ENCODE measurements at regions not wholly inside any gene's neighbourhood (a gene's known extent, or its start where the extent isn't known, plus 50 kb on each side); places are given as distances from the start of the nearest gene placed in this dataset.
"Not testable (repeated sequence)": the region's sequence is repeated elsewhere in the genome, so short reads cannot be mapped to it uniquely, and the experiment has no call there.

- no peak for DNase-seq (ENCODE audit: low spot score)
- Mint-ChIP-seq H3K27ac (no peak overlapping the region), H3K4me3 (no peak overlapping the region), H3K4me1 (ENCODE audit: low read depth) (no peaks in the 10 kb centered on the region), H3K9me3 (no peaks in the 10 kb centered on the region), H3K27me3 (ENCODE audit: insufficient read depth) (no peaks in the 10 kb centered on the region), H3K36me3 (ENCODE audit: low read depth) (no peaks in the 10 kb centered on the region)
- intact Hi-C loops (cut with micrococcal nuclease), result no loop called here
Observed at GRCh38 chr4:138632856-138633579, 382.6 kb upstream of the NOCT start.

GRCh38 chr4:138630666-138631065, 384.9 kb upstream of the NOCT start:
- Mint-ChIP-seq H3K4me1 (ENCODE audit: low read depth) (no peaks in the 10 kb centered on the region), H3K9me3 (no peaks in the 10 kb centered on the region), H3K36me3 (ENCODE audit: low read depth) (no peaks in the 10 kb centered on the region), H3K27me3 (ENCODE audit: insufficient read depth) (no peaks in the 10 kb centered on the region), H3K27ac (no peak overlapping the region), H3K4me3 (no peak overlapping the region)
- intact Hi-C loops (cut with micrococcal nuclease), result no loop called here
- DNase-seq (ENCODE audit: low spot score), result no peak

- Mint-ChIP-seq H3K36me3 (ENCODE audit: low read depth) (no peaks in the 10 kb centered on the region), H3K4me3 (no peak overlapping the region), H3K9me3 (no peaks in the 10 kb centered on the region), H3K27ac (no peak overlapping the region), H3K4me1 (ENCODE audit: low read depth) (no peaks in the 10 kb centered on the region), H3K27me3 (ENCODE audit: insufficient read depth) (no peaks in the 10 kb centered on the region)
- intact Hi-C loops (cut with micrococcal nuclease), result no loop called here
- DNase-seq (ENCODE audit: low spot score), result no peak
Observed at GRCh38 chr4:138629669-138630068, 385.9 kb upstream of the NOCT start.

GRCh38 chr4:138627096-138627495, 384.9 kb upstream of the SLC7A11 start:
- Mint-ChIP-seq H3K27me3 (ENCODE audit: insufficient read depth) (no peaks in the 10 kb centered on the region), H3K27ac (no peak overlapping the region), H3K36me3 (ENCODE audit: low read depth) (no peaks in the 10 kb centered on the region), H3K9me3 (no peaks in the 10 kb centered on the region), H3K4me1 (ENCODE audit: low read depth) (no peaks in the 10 kb centered on the region), H3K4me3 (no peak overlapping the region)
- DNase-seq (ENCODE audit: low spot score), result no peak
- intact Hi-C loops (cut with micrococcal nuclease), result no loop called here

- H3K27me3 Mint-ChIP-seq (ENCODE audit: insufficient read depth); H3K36me3 Mint-ChIP-seq (ENCODE audit: low read depth); H3K4me1 Mint-ChIP-seq (ENCODE audit: low read depth); intact Hi-C loops (cut with micrococcal nuclease); DNase-seq (ENCODE audit: low spot score); H3K4me3 Mint-ChIP-seq; H3K27ac Mint-ChIP-seq; H3K9me3 Mint-ChIP-seq: not testable (repeated sequence)
Observed at GRCh38 chr4:138622362-138622761, 380.2 kb upstream of the SLC7A11 start.

GRCh38 chr4:138616775-138617174, 374.6 kb upstream of the SLC7A11 start:
- H3K4me3 Mint-ChIP-seq, result no peak overlapping the region
- peaks cover 3% of the 10 kb centered on the region for H3K9me3 Mint-ChIP-seq

GRCh38 chr4:138614398-138615142, 372.4 kb upstream of the SLC7A11 start:
- Mint-ChIP-seq H3K9me3 (no peaks in the 10 kb centered on the region), H3K27me3 (ENCODE audit: insufficient read depth) (no peaks in the 10 kb centered on the region), H3K4me1 (ENCODE audit: low read depth) (no peaks in the 10 kb centered on the region), H3K4me3 (no peak overlapping the region), H3K27ac (no peak overlapping the region), H3K36me3 (ENCODE audit: low read depth) (no peaks in the 10 kb centered on the region)
- DNase-seq (ENCODE audit: low spot score), result no peak
- intact Hi-C loops (cut with micrococcal nuclease), result no loop called here

More at GRCh38 chr4:138616775-138617174, 374.6 kb upstream of the SLC7A11 start:
- DNase-seq (ENCODE audit: low spot score), result no peak
- H3K4me1 Mint-ChIP-seq (ENCODE audit: low read depth), result no peaks in the 10 kb centered on the region
- H3K27ac Mint-ChIP-seq, result no peak overlapping the region
- intact Hi-C loops (cut with micrococcal nuclease), result no loop called here
- H3K36me3 Mint-ChIP-seq (ENCODE audit: low read depth), result no peaks in the 10 kb centered on the region
- no peaks in the 10 kb centered on the region for H3K27me3 Mint-ChIP-seq (ENCODE audit: insufficient read depth)

GRCh38 chr4:138612428-138612827, 370.3 kb upstream of the SLC7A11 start:
- Mint-ChIP-seq H3K36me3 (ENCODE audit: low read depth) (no peaks in the 10 kb centered on the region), H3K4me1 (ENCODE audit: low read depth) (no peaks in the 10 kb centered on the region), H3K9me3 (no peaks in the 10 kb centered on the region), H3K27me3 (ENCODE audit: insufficient read depth) (no peaks in the 10 kb centered on the region), H3K27ac (no peak overlapping the region), H3K4me3 (no peak overlapping the region)
- intact Hi-C loops (cut with micrococcal nuclease), result no loop called here
- no peak for DNase-seq (ENCODE audit: low spot score)

- Mint-ChIP-seq H3K4me3 (no peak overlapping the region), H3K36me3 (ENCODE audit: low read depth) (no peaks in the 10 kb centered on the region), H3K27ac (no peak overlapping the region), H3K27me3 (ENCODE audit: insufficient read depth) (no peaks in the 10 kb centered on the region), H3K4me1 (ENCODE audit: low read depth) (no peaks in the 10 kb centered on the region), H3K9me3 (no peaks in the 10 kb centered on the region)
- no peak for DNase-seq (ENCODE audit: low spot score)
- intact Hi-C loops (cut with micrococcal nuclease), result no loop called here
Observed at GRCh38 chr4:138611721-138612120, 369.6 kb upstream of the SLC7A11 start.

- intact Hi-C loops (cut with micrococcal nuclease), result no loop called here
- H3K27me3 Mint-ChIP-seq (ENCODE audit: insufficient read depth), result no peaks in the 10 kb centered on the region
- no peak for DNase-seq (ENCODE audit: low spot score)
- H3K27ac Mint-ChIP-seq, result no peak overlapping the region
- no peaks in the 10 kb centered on the region for H3K4me1 Mint-ChIP-seq (ENCODE audit: low read depth)
- H3K4me3 Mint-ChIP-seq, result no peak overlapping the region
- H3K9me3 Mint-ChIP-seq, result no peaks in the 10 kb centered on the region
- H3K36me3 Mint-ChIP-seq (ENCODE audit: low read depth), result no peaks in the 10 kb centered on the region
Observed at GRCh38 chr4:138611017-138611416, 368.9 kb upstream of the SLC7A11 start.

GRCh38 chr4:138609943-138610350, 367.8 kb upstream of the SLC7A11 start:
- Mint-ChIP-seq H3K27me3 (ENCODE audit: insufficient read depth) (no peaks in the 10 kb centered on the region), H3K9me3 (no peaks in the 10 kb centered on the region), H3K36me3 (ENCODE audit: low read depth) (no peaks in the 10 kb centered on the region), H3K4me3 (no peak overlapping the region), H3K4me1 (ENCODE audit: low read depth) (no peaks in the 10 kb centered on the region), H3K27ac (no peak overlapping the region)
- intact Hi-C loops (cut with micrococcal nuclease), result no loop called here
- no peak for DNase-seq (ENCODE audit: low spot score)

- Mint-ChIP-seq H3K27ac (no peak overlapping the region), H3K4me1 (ENCODE audit: low read depth) (no peaks in the 10 kb centered on the region), H3K9me3 (no peaks in the 10 kb centered on the region), H3K36me3 (ENCODE audit: low read depth) (no peaks in the 10 kb centered on the region), H3K27me3 (ENCODE audit: insufficient read depth) (no peaks in the 10 kb centered on the region), H3K4me3 (no peak overlapping the region)
- intact Hi-C loops (cut with micrococcal nuclease), result no loop called here
- no peak for DNase-seq (ENCODE audit: low spot score)
Observed at GRCh38 chr4:138604556-138604955, 362.4 kb upstream of the SLC7A11 start.

- no peaks in the 10 kb centered on the region for H3K36me3 Mint-ChIP-seq (ENCODE audit: low read depth)
- no peak for DNase-seq (ENCODE audit: low spot score)
- intact Hi-C loops (cut with micrococcal nuclease), result no loop called here
- no peaks in the 10 kb centered on the region for H3K27me3 Mint-ChIP-seq (ENCODE audit: insufficient read depth)
- H3K9me3 Mint-ChIP-seq, result no peaks in the 10 kb centered on the region
- H3K4me3 Mint-ChIP-seq, result no peak overlapping the region
- no peaks in the 10 kb centered on the region for H3K4me1 Mint-ChIP-seq (ENCODE audit: low read depth)
- no peak overlapping the region for H3K27ac Mint-ChIP-seq
Observed at GRCh38 chr4:138602664-138603063, 360.5 kb upstream of the SLC7A11 start.

All from activated T-helper 1 cell treated with anti-CD3 and anti-CD28 coated beads, Interleukin-12 subunit alpha, Interleukin-12 subunit beta, Interleukin-2, Interleukin-4 antibody, amounts not matched to agents 30 ng/mL and 10 ng/mL and 1 ng/mL, durations not matched to agents 14 hours and 24 hours and 36 hours (primary cell).